GM23338 (cell line): ENCODE measurements at regions not wholly inside any gene's neighbourhood (a gene's known extent, or its start where the extent isn't known, plus 50 kb on each side); places are given as distances from the start of the nearest gene placed in this dataset.

Source experiments
- ATAC-seq: fragments of 200-7000 bp; cut with Tn5 transposase; 3 replicates; pipeline ENCODE4 v1.9.1; 2020
- DNase-seq: peaks from one replicate; pipeline ENCODE4 v3.0.0-alpha.2; 2015; ENCODE audit warnings: low spot score
- H2AFZ ChIP-seq: fragments of 200-600 bp; sonication (generic); 2 replicates; pipeline ENCODE4 v1.8.0; 2016; ENCODE audit warnings: antibody characterized with exemption, mild to moderate bottlenecking, moderate library complexity
- H3F3A ChIP-seq: fragments of 200-600 bp; sonication (generic); replicated peaks from 2 replicates; pipeline ENCODE4 v1.8.0; 2017; ENCODE audit warnings: antibody characterized with exemption, mixed run types, low read depth
- H3K27ac ChIP-seq: fragments of 200-600 bp; sonication (generic); 2 replicates; pipeline ENCODE4 v1.6.1; 2016; ENCODE audit warnings: low read depth
- H3K27me3 ChIP-seq: fragments of 200-600 bp; sonication (generic); 2 replicates; pipeline ENCODE4 v1.8.0; 2016; ENCODE audit warnings: mild to moderate bottlenecking, mixed run types, moderate library complexity; ENCODE audit not compliant: insufficient read depth
- H3K36me3 ChIP-seq: fragments of 200-600 bp; sonication (generic); 2 replicates; pipeline ENCODE4 v1.8.0; 2016; ENCODE audit warnings: mild to moderate bottlenecking; ENCODE audit not compliant: insufficient read depth
- H3K4me1 ChIP-seq: fragments of 200-600 bp; sonication (generic); 2 replicates; pipeline ENCODE4 v1.8.0; 2016; ENCODE audit warnings: mild to moderate bottlenecking, moderate library complexity; ENCODE audit not compliant: insufficient read depth
- H3K4me2 ChIP-seq: fragments of 200-600 bp; sonication (generic); 2 replicates; pipeline ENCODE4 v1.7.1; 2017; ENCODE audit warnings: mixed run types
- H3K4me3 ChIP-seq: fragments of 200-600 bp; sonication (generic); 2 replicates; pipeline ENCODE4 v1.6.1; 2016; ENCODE audit warnings: mixed run types
- H3K79me2 ChIP-seq: fragments of 200-600 bp; sonication (generic); replicated peaks from 2 replicates; pipeline ENCODE4 v1.8.0; 2017; ENCODE audit warnings: mild to moderate bottlenecking; ENCODE audit not compliant: insufficient read depth
- H3K9me2 ChIP-seq: fragments of 200-600 bp; sonication (generic); 2 replicates; pipeline ENCODE4 v1.8.0; 2017; ENCODE audit not compliant: insufficient read depth
- H4K20me1 ChIP-seq: fragments of 200-600 bp; sonication (generic); replicated peaks from 2 replicates; pipeline ENCODE4 v1.8.0; 2017; ENCODE audit warnings: mild to moderate bottlenecking; ENCODE audit not compliant: insufficient read depth
- H3K27ac Mint-ChIP-seq: 2 replicates; pipeline ENCODE4 v1.8.0; 2020; ENCODE audit warnings: inconsistent platforms, mild to moderate bottlenecking, moderate library complexity, mixed read lengths
- H3K27me3 Mint-ChIP-seq: 3 replicates; pipeline ENCODE4 v1.8.0; 2022; ENCODE audit warnings: low read depth, mild to moderate bottlenecking, moderate library complexity, mixed read lengths, inconsistent platforms; ENCODE audit not compliant: insufficient read depth, poor library complexity
- H3K36me3 Mint-ChIP-seq: 3 replicates; pipeline ENCODE4 v1.8.0; 2021; ENCODE audit warnings: low read depth, mild to moderate bottlenecking, inconsistent platforms, moderate library complexity, mixed read lengths
- H3K4me1 Mint-ChIP-seq: 3 replicates; pipeline ENCODE4 v1.8.0; 2020; ENCODE audit warnings: mild to moderate bottlenecking, inconsistent platforms, mixed read lengths
- H3K4me3 Mint-ChIP-seq: 3 replicates; pipeline ENCODE4 v1.8.0; 2021; ENCODE audit warnings: moderate library complexity, mild to moderate bottlenecking, inconsistent platforms, mixed read lengths
- H3K9me3 Mint-ChIP-seq: 3 replicates; pipeline ENCODE4 v1.8.0; 2020; ENCODE audit warnings: moderate library complexity, mild to moderate bottlenecking, inconsistent platforms, mixed read lengths
- CREB1 ChIP-seq: fragments of 250-450 bp; sonication (Bioruptor Pico); IDR thresholded peaks from 2 replicates; pipeline ENCODE4 v1.5.0; 2020; ENCODE audit warnings: low read depth, mild to moderate bottlenecking, moderate library complexity
- EZH2 ChIP-seq: fragments of 200-600 bp; sonication (generic); IDR thresholded peaks from one replicate; pipeline ENCODE4 v1.8.0; 2017; ENCODE audit warnings: antibody characterized with exemption, mild to moderate bottlenecking, low read depth; ENCODE audit not compliant: unreplicated experiment
- EZH2phosphoT487 ChIP-seq: fragments of 200-600 bp; sonication (generic); IDR thresholded peaks from one replicate; pipeline ENCODE4 v1.8.1; 2018; ENCODE audit warnings: antibody characterized with exemption; ENCODE audit not compliant: unreplicated experiment
- NANOG ChIP-seq: IDR thresholded peaks from 2 replicates; pipeline ENCODE4 v1.6.1; 2016; ENCODE audit warnings: antibody characterized with exemption, borderline replicate concordance
- ZNF114 ChIP-seq: fragments of 250-450 bp; sonication (Bioruptor Pico); IDR thresholded peaks from 2 replicates; pipeline ENCODE4 v1.5.0; 2020; ENCODE audit warnings: mild to moderate bottlenecking, moderate library complexity
- ZNF331 ChIP-seq: fragments of 250-450 bp; sonication (Bioruptor Pico); IDR thresholded peaks from 2 replicates; pipeline ENCODE4 v1.5.0; 2020; ENCODE audit warnings: low read depth, mild to moderate bottlenecking, moderate library complexity
- TF ChIP-seq, protein P1 (sequence below): IDR thresholded peaks from 2 replicates; pipeline ENCODE4 v1.6.1; 2016; ENCODE audit warnings: antibody characterized with exemption
- TF ChIP-seq, protein P2 (sequence below), 2 experiments: fragments of 200-600 bp in 1 of 2; sonication (generic) in 1 of 2; conservative IDR thresholded peaks; 2 replicates each; pipeline versions ENCODE4 v1.5.1 to v1.6.1; 2016 to 2017; ENCODE audit warnings: antibody characterized with exemption in 2 of 2, low read depth in 2 of 2, mild to moderate bottlenecking in 2 of 2, moderate library complexity in 1 of 2

DNA sequence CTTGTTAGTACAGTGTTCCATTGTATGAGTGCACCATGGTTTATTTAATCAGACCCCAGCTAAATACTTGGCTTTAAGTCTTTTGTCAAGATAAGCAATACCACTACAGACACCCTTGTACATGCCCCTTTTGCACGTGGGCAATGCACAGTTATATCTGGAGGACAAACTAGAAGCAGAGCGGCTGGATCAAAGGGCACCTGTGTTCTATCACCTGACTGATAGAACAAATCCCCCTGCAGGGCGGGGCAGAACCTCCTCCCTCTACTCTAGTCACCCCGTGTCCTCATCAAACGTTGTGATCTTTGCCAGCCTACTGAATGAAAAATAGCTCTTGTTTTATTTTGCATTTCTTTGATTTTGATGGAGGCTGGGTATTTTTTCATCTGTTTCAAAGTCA lies 314.9 kb downstream of the TLE3 start:
- DNase-seq (no peak), ATAC-seq (no peak)
- Mint-ChIP-seq H3K36me3 (no peaks in the 10 kb centered on the region), H3K9me3 (no peaks in the 10 kb centered on the region; the same call in 2 of the 3 replicates), H3K27me3 (peaks cover 4% of the 10 kb centered on the region), H3K4me1 (peaks cover 11% of the 10 kb centered on the region), H3K27ac (no peak overlapping the region), H3K4me3 (no peak overlapping the region)
- H3K27ac ChIP-seq = no peak overlapping the region
- peaks cover 3% of the 10 kb centered on the region; the same call in 1 of the 2 replicates for H3K9me2 ChIP-seq
- H4K20me1 ChIP-seq = no peaks in the 10 kb centered on the region
- no peaks in the 10 kb centered on the region for H3K4me1 ChIP-seq
- TF ChIP-seq EZH2phosphoT487 (no peak), ZNF331 (CRISPR knock-in tag) (no peak), NANOG (no peak), CREB1 (CRISPR knock-in tag) (no peak), ZNF114 (CRISPR knock-in tag) (no peak)
- no peak overlapping the region for H3K4me2 ChIP-seq
- H3K79me2 ChIP-seq = no peaks in the 10 kb centered on the region
- H3K4me3 ChIP-seq = no peak overlapping the region
- H2AFZ ChIP-seq = no peak overlapping the region
- no peaks in the 10 kb centered on the region for H3F3A ChIP-seq
- no peaks in the 10 kb centered on the region for H3K27me3 ChIP-seq
- no peaks in the 10 kb centered on the region for H3K36me3 ChIP-seq

DNA sequence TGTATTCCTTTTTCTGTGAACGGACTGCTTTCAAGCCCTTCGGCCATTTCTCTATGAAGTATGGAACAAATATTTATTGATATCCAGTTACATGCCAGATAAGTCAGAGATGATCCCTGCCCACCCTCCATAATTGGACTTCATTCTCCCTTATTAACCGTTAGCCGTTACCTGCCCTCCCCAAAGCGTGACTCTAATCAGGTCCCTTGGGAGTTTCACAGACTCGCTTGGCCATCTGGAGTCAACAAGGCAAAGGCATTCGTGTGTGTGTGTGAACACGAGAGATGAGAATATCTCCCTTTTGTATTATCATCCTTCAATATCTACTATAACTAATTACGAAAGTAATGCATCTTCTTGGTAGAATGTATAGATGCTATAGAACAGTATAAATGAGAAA lies 314.5 kb downstream of the TLE3 start:
- H2AFZ ChIP-seq = no peak overlapping the region
- Mint-ChIP-seq H3K9me3 (no peaks in the 10 kb centered on the region; the same call in 2 of the 3 replicates), H3K36me3 (no peaks in the 10 kb centered on the region), H3K4me1 (peaks cover 11% of the 10 kb centered on the region), H3K27ac (no peak overlapping the region), H3K4me3 (no peak overlapping the region), H3K27me3 (peaks cover 4% of the 10 kb centered on the region)
- DNase-seq (no peak), ATAC-seq (no peak)
- no peaks in the 10 kb centered on the region for H3F3A ChIP-seq
- H3K9me2 ChIP-seq = peaks cover 3% of the 10 kb centered on the region; the same call in 1 of the 2 replicates
- no peak overlapping the region for H3K4me3 ChIP-seq
- no peaks in the 10 kb centered on the region for H3K4me1 ChIP-seq
- no peaks in the 10 kb centered on the region for H4K20me1 ChIP-seq
- H3K4me2 ChIP-seq = no peak overlapping the region
- no peaks in the 10 kb centered on the region for H3K27me3 ChIP-seq
- H3K36me3 ChIP-seq = no peaks in the 10 kb centered on the region
- H3K27ac ChIP-seq = no peak overlapping the region
- H3K79me2 ChIP-seq = no peaks in the 10 kb centered on the region
- TF ChIP-seq, protein P1, sequence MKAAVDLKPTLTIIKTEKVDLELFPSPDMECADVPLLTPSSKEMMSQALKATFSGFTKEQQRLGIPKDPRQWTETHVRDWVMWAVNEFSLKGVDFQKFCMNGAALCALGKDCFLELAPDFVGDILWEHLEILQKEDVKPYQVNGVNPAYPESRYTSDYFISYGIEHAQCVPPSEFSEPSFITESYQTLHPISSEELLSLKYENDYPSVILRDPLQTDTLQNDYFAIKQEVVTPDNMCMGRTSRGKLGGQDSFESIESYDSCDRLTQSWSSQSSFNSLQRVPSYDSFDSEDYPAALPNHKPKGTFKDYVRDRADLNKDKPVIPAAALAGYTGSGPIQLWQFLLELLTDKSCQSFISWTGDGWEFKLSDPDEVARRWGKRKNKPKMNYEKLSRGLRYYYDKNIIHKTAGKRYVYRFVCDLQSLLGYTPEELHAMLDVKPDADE = no peak
- no peak for TF ChIP-seq EZH2phosphoT487
- TF ChIP-seq, protein P2, sequence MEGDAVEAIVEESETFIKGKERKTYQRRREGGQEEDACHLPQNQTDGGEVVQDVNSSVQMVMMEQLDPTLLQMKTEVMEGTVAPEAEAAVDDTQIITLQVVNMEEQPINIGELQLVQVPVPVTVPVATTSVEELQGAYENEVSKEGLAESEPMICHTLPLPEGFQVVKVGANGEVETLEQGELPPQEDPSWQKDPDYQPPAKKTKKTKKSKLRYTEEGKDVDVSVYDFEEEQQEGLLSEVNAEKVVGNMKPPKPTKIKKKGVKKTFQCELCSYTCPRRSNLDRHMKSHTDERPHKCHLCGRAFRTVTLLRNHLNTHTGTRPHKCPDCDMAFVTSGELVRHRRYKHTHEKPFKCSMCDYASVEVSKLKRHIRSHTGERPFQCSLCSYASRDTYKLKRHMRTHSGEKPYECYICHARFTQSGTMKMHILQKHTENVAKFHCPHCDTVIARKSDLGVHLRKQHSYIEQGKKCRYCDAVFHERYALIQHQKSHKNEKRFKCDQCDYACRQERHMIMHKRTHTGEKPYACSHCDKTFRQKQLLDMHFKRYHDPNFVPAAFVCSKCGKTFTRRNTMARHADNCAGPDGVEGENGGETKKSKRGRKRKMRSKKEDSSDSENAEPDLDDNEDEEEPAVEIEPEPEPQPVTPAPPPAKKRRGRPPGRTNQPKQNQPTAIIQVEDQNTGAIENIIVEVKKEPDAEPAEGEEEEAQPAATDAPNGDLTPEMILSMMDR (conservative IDR thresholded peaks at IDR 0.05; ENCODE audit: low read depth in 2 of 2) = no peak
- TF ChIP-seq EZH2 = no peak
- TF ChIP-seq ZNF114 (CRISPR knock-in tag) = no peak
